SKM-1 treated with dmso at 0.1 percent for 144 hours (cell line): ENCODE measurements at regions not wholly inside any gene's neighbourhood (a gene's known extent, or its start where the extent isn't known, plus 50 kb on each side); places are given as distances from the start of the nearest gene placed in this dataset.
"Not testable (repeated sequence)": the region's sequence is repeated elsewhere in the genome, so short reads cannot be mapped to it uniquely, and the experiment has no call there.

Experiments used
- DNase-seq: peaks from one replicate; lab custom pipeline; 2025; ENCODE audit not compliant: unreplicated experiment; lab: John Stamatoyannopoulos, UW

DNA sequence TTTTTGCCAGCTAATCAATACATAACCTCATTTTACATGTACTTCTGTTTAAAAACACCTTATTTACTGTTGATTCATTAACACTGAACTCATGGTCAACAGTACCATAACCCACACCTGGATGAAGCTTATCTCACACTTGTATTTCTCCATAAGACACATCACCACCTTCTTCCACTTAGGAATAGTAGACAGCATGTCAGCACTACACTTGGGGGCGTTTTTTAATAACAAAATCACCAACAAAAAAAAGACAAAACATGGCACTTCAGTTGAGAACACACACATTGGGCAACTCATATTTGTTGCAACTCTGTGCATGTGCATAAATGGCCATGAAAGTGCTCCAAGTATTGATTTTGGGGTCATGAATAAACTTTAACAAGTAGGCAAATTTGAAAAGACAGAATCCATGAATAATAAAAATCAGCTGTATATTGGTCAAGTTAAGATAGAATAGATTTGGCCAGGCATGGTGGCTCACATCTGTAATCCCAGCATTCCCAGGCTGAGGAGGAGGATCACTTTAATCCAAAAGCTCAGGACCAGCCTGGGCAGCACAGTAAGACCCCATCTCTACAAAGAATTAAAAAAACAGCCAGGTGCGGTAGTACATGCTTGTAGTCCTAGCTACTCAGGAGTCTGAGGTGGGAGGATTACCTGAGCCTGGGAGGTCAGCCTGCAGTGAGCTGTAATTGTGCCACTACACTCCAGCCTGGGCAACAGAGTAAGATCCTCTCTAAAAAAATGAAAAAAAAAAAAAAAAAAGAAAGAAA is 84.4 kb upstream of the SRD5A2 start:
- no peak for DNase-seq

DNA sequence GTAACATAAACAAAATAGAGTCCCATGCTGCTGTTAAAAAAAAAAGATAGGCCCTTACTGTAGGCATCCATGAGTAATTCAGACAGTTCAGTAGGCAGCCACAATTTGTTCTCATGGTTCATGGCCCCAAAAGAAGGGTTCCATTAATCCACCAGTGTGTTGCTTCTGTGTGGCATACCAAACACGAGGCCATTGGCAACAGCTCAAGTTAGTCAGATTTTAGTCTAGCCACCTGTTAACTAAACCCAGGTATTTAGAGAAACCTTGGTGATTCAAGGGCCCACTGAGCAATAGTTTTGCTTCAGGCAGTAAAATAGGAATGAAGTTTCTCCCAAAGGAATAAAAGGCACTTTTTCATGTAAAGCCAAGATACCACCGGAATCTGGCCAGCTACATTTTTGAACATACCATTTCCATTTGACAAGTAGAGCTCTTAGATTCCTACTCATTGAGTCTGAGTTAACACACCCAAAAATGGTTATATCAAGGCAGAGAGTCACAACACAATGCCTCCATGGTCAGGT is 80.1 kb upstream of the SRD5A2 start:
- DNase-seq: no peak

DNA sequence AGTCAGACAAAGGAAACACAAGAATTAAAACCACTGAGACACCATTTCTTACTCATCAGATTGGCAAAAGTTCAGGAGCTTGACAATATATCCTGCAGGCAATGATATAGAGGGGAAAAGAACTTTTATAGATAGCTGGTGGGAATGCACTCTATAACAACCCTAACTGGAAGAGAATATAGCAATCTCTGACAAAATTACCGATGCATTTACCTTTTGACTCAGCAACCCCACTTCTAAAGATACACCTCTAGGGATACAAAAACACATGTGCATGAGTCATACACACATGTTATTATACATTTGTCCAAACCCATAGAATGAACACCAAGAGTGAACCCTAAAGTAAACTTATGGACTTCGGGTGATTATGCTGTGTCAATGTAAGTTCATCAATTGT is 79.4 kb upstream of the SRD5A2 start:
- DNase-seq: no peak

GRCh38 chr2:31654241-31654640 is 73.5 kb upstream of the SRD5A2 start:
- no peak for DNase-seq

DNA sequence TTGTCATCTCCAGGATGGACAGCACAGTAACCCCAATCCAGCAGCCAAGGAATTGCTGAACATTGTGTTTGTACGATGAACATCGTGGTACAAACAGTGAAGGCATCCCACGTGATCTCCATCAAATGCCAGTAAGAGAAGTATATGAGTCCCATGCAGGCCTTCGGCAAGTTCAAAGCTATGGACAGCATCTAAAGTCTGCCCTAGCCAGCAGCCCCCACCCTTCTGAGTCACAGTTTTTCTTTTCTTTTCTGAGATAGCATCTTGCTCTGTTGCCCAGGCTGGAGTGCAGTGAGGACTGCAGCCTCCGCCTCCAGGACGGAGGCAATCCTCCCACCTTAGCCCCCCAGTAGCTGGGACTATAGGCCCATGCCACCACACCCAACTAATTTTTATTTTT is 71.0 kb upstream of the SRD5A2 start:
- DNase-seq: no peak

GRCh38 chr2:31651267-31651666 is 70.5 kb upstream of the SRD5A2 start:
- no peak for DNase-seq

- no peak for DNase-seq
These were observed 63.8 kb upstream of the SRD5A2 start for GRCh38 chr2:31644551-31644950.

- DNase-seq: no peak
These were observed 62.0 kb upstream of the SRD5A2 start for GRCh38 chr2:31642707-31643106.

DNA sequence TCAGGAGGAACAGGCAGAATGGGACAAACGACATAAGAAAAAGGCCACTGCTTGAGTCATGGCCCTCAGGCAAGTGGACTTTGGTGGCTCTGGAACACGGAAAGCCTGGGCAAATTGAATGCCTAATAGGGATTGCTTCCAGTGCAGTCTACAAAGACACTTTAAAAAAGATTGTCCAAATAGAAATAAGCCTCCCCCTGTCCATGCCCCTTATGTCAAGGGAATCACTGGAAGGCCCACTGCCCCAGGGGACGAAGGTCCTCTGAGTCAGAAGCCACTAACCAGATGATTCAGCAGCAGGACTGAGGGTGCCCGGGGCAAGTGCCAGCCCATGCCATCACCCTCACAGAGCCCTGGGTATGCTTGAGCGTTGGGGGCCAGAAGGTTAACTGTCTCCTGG is 51.5 kb upstream of the SRD5A2 start:
- DNase-seq: not testable (repeated sequence)
